ENCODE measurements at regions not wholly inside any gene's neighbourhood (a gene's known extent, or its start where the extent isn't known, plus 50 kb on each side); places are given as distances from the start of the nearest gene placed in this dataset.

DNA sequence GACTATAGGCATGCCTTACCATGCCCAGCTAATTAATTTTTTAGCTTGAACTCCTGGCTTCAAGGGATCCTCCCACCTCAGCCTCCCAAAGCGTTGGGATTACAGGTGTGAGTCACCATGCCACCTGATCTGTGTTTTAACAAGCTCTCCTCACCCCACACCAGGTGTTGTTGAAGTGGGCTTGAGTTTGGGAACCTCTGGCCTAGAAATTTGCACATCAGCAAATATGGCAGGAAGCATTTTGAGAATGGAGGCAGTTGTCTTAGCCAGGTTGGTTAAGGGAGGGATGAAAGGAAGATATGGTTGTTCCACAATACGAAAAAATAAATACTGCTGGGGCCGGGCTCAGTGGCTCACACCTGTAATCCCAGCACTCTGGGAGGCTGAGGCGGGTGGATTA is 433.1 kb downstream of the TYW1 start:
- H3K27me3 Mint-ChIP-seq, result no peaks in the 10 kb centered on the region
- H3K27ac Mint-ChIP-seq, result no peak overlapping the region
- no peak for ATAC-seq
- H3K9me3 Mint-ChIP-seq, result peaks cover 8% of the 10 kb centered on the region
- no peak overlapping the region for H3K4me3 Mint-ChIP-seq
- no peaks in the 10 kb centered on the region for H3K36me3 Mint-ChIP-seq
- no peaks in the 10 kb centered on the region for H3K4me1 Mint-ChIP-seq

DNA sequence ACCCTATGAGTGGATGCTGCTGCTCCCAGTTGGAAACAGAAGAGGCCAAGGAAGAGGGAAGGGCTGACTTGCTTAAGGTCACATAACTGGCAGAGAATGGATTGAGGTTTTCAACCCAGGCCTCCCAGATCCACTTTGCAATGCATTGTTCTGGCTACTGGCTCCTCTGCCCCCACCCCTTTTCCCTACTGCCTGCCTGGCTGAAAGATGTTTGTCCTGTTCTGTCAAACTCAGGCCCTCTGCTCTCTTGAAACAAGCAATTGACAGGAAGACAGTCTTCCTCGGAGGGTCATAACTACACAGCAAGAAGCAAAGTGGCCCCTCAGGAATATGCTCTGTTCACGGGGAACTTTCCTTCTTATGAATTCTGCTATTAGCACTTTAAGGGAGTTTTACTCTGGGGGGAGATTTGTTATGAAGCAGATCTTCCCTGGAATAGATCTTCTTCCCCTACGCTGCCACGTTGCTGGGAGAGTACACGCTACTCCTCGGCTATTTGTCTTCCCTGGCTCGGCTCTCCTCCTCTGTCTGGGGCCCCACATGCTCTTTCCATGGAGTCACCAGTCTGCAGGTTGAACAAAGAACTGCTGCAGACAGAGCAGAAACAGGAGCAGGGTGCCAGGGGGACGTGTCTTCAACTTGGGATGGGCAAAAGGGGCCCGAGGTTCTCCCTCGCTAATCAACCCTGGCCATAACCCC is 436.1 kb downstream of the TYW1 start:
- no peaks in the 10 kb centered on the region for H3K4me1 Mint-ChIP-seq
- H3K4me3 Mint-ChIP-seq, result no peak overlapping the region

DNA sequence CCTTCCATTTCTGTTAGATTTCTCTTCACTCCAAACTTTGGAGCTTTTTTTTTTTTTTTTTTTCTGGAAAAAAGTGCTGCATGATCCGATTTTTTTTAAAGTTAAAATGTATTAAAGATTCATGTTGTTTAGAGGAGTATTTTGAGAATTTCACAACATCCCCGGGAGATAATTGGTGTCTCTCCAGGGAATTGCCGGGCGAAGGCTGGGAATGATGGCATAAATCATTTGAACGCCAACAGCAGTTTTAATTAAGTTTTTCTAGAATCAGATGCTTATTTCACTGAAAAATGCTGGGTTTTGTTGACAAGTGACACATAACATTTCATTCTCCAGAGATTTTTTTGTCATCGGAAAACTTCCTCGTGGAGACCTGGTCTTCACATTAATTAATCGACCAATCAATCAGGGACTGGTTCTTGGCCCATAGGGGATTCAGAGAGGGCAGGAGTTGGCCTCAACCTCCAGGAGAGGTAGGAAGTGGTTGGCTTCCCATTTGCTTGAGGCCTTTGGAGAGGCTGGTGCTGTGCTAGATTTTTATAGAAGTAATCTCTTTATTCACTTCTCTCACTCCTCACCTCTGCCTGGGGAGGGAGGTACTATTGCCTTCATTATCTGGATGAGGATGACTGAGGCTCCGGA is 439.4 kb downstream of the TYW1 start:
- Mint-ChIP-seq H3K4me3 (no peak overlapping the region), H3K4me1 (no peaks in the 10 kb centered on the region), H3K9me3 (peaks cover 12% of the 10 kb centered on the region), H3K27me3 (no peaks in the 10 kb centered on the region), H3K36me3 (no peaks in the 10 kb centered on the region), H3K27ac (no peak overlapping the region)
- no peak for ATAC-seq

More for the DNA sequence above, 436.1 kb downstream of the TYW1 start:
- H3K27ac Mint-ChIP-seq, result no peak overlapping the region
- H3K36me3 Mint-ChIP-seq, result no peaks in the 10 kb centered on the region
- no peaks in the 10 kb centered on the region for H3K27me3 Mint-ChIP-seq
- no peak for ATAC-seq
- H3K9me3 Mint-ChIP-seq, result peaks cover 8% of the 10 kb centered on the region

DNA sequence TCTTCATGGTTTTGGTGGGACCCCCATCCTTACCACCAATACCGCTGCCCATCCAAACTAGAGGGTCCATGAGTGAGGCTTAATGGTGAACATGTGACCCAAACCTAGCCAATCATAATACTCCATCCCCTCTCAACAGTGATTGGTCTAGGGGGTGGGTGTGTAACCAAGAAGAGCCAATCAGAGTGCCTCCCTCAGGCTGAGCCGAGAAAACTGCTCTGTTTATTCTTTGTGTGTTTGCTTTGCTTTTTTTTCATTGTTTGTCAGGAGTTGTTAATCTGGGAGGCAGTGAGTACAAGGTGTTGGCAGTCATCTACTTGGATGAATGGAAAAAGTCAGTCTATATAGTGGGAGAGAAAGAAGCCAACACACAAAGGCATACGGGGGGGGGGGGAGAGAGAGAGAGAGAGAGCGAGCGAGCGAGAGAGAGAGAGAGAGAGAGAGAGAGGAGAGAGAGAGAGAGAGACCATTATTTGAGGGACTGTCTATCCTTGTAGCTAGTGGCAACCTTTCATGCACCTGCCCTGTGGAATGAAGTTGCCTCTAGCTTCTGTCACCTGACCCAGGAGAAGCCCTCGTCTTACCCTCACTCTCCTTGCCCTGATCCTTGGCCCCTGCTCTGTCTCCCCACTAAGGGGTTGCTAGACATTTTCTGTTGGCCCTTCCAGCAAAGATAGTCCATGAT is 441.7 kb downstream of the TYW1 start:
- no peak overlapping the region for H3K27ac Mint-ChIP-seq
- no peaks in the 10 kb centered on the region for H3K27me3 Mint-ChIP-seq
- H3K4me3 Mint-ChIP-seq, result no peak overlapping the region
- H3K9me3 Mint-ChIP-seq, result peaks cover 11% of the 10 kb centered on the region
- ATAC-seq, result no peak
- no peaks in the 10 kb centered on the region for H3K36me3 Mint-ChIP-seq
- no peaks in the 10 kb centered on the region for H3K4me1 Mint-ChIP-seq

DNA sequence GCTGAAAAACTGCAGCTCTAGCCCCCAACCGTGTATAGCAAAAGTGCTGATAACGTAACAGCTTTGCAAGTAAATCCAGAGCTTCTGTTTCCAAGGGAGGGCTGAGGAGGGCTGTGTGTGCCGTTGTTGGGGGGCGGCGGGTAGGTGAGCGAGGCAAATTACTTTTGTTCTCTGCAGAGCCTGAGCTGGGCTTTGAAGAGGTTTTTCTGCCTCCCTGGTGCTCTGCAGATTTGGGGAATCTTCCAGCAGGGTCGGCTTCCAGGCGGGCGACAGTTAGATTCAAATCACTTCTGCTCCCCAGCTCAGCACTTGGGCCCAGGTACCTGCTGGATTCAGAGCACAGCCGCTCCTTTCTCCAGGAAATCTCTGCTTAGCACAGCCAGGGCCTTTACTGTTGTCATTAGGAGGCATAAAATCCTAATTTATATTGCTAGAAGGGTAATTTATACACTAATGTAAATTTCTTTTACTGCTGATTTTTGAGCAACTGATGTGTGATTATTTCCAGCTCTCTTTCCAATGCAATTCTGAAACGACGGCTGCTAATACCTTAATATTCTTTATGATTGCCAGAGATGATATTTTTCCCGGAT is 442.4 kb downstream of the TYW1 start:
- peaks cover 6% of the 10 kb centered on the region for H3K9me3 Mint-ChIP-seq
- ATAC-seq, result no peak
- H3K36me3 Mint-ChIP-seq, result no peaks in the 10 kb centered on the region
- no peaks in the 10 kb centered on the region for H3K4me1 Mint-ChIP-seq
- H3K27me3 Mint-ChIP-seq, result no peaks in the 10 kb centered on the region
- no peak overlapping the region for H3K4me3 Mint-ChIP-seq
- H3K27ac Mint-ChIP-seq, result no peak overlapping the region

DNA sequence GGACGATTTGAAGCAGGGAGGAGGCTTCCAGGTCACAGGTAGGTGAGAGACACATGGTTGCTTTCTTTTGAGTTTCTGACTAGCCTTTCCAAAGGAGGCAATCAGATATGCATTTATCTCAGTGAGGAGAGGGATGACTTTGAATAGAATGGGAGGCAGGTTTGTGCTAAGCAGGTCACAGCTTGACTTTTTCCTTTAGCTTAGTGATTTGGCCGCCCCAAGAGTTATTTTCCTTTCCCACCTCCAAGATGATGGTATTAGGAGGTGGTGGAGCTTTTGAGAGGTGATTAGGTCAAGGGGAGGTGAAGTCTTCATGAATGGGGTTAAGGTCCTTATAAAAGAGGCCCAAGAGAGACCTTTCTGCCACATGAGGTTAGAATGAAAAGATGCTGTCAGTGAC is 443.7 kb downstream of the TYW1 start:
- no peaks in the 10 kb centered on the region for H3K27me3 Mint-ChIP-seq
- no peaks in the 10 kb centered on the region for H3K36me3 Mint-ChIP-seq
- ATAC-seq, result no peak
- H3K4me3 Mint-ChIP-seq, result no peak overlapping the region
- H3K27ac Mint-ChIP-seq, result no peak overlapping the region
- peaks cover 4% of the 10 kb centered on the region for H3K9me3 Mint-ChIP-seq
- H3K4me1 Mint-ChIP-seq, result no peaks in the 10 kb centered on the region

DNA sequence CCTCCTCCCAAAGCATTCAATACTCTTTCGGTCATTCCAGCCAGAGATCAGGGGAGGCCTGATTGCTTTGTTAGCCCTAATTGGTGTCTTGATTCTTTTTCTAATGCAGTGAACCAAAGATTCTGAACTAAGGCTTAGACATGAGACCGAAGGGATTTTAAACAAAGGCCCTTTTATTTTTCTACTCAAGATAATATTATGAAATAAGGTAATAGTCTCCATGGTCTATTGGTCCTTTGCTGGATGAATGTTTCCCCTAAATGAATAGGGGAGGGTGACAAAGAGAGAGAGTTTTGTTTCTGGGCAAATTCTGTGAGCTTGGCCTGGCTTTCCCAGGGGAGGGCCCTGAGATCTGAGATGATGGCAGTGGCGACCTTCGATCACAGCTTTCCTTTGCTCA is 449.1 kb downstream of the TYW1 start:
- no peak overlapping the region for H3K4me3 Mint-ChIP-seq
- H3K36me3 Mint-ChIP-seq, result no peaks in the 10 kb centered on the region
- no peaks in the 10 kb centered on the region for H3K27me3 Mint-ChIP-seq
- no peak for ATAC-seq
- H3K27ac Mint-ChIP-seq, result no peak overlapping the region
- no peaks in the 10 kb centered on the region for H3K4me1 Mint-ChIP-seq
- peaks cover 2% of the 10 kb centered on the region for H3K9me3 Mint-ChIP-seq

DNA sequence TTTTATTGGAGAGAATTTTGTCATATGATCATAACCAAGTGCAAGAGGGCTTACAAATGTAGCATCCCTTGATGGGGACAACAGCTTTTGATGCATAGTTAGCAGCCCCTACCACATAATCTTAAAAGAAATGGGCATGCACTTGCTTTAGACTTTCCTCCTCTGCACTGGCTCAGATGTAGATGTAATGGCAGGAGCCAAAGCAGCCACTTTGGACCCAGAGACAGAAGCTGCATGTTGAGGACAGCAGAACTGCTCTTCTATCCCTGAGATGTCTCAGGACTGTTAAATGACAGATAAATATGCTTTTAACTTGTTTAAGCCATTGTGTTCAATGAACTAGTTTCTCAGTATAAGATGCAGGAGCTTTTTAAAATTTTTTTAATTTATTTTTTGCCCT is 450.7 kb downstream of the TYW1 start:
- Mint-ChIP-seq H3K27ac (no peak overlapping the region), H3K4me1 (no peaks in the 10 kb centered on the region), H3K9me3 (peaks cover 7% of the 10 kb centered on the region), H3K36me3 (no peaks in the 10 kb centered on the region), H3K27me3 (no peaks in the 10 kb centered on the region), H3K4me3 (no peak overlapping the region)
- no peak for ATAC-seq

DNA sequence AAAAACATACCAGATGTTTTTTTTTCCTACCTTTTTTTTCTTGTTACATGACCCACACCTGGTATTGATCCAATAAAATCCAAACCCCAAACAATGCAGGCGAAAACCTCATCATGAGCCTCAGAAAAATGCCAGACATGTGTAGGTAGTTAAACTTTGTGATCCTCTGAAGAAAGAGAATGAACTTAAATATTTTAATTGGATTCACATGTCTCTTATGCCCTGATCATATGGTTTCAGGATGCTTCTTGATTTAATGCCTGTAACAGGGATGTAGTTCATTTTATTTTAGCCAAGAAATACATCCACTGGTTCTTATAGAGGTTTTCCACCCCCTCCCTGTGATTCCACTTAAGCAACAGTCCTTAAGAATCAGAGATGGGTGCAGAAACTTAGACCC is 451.6 kb downstream of the TYW1 start:
- Mint-ChIP-seq H3K4me3 (no peak overlapping the region), H3K4me1 (no peaks in the 10 kb centered on the region), H3K27me3 (no peaks in the 10 kb centered on the region), H3K36me3 (no peaks in the 10 kb centered on the region), H3K27ac (no peak overlapping the region), H3K9me3 (peaks cover 12% of the 10 kb centered on the region)
- no peak for ATAC-seq

DNA sequence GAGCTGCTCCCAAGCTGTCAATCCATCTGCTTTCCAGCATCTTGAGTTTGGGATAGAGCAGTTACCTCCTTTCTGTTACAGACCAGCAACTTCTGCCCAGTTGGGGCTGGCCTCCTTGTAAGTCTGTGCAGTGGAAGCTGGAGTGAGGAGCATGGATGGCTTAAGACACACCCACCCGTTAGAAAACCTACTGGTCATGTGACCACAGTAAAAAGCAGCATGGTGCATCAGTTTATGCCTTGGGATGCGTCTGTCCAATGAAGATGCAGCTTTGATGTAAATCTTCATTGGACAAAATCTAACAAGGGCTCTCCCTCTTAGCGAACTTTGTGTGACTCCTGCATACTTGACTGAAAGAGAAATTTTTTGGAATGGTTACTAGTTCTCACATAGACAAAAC is 453.5 kb downstream of the TYW1 start:
- no peak for ATAC-seq
- no peaks in the 10 kb centered on the region for H3K4me1 Mint-ChIP-seq
- H3K4me3 Mint-ChIP-seq, result no peak overlapping the region
- H3K27ac Mint-ChIP-seq, result no peak overlapping the region
- no peaks in the 10 kb centered on the region for H3K36me3 Mint-ChIP-seq
- peaks cover 2% of the 10 kb centered on the region for H3K27me3 Mint-ChIP-seq
- peaks cover 12% of the 10 kb centered on the region for H3K9me3 Mint-ChIP-seq

DNA sequence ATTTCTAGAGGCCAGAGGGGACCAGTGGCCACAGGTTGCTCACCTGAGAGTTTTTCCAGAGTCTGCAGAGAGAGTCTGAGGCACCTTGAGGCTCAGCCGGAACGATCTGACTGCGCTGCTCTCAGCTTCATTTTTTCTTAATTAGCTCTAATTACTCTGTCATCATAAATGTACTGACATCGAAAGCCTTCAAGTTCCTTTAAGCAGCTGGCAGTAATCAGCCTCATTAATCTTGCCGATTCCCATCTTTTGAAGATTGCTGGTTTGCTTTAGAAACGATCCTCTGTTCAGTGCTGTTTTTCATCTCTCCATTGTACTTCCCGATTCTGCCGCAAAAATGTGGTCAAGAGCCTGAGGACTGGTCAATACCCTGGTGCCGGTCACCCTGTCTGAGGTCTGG is 454.7 kb downstream of the TYW1 start:
- H3K9me3 Mint-ChIP-seq, result peaks cover 9% of the 10 kb centered on the region
- H3K27ac Mint-ChIP-seq, result no peak overlapping the region
- H3K4me1 Mint-ChIP-seq, result no peaks in the 10 kb centered on the region
- H3K27me3 Mint-ChIP-seq, result peaks cover 11% of the 10 kb centered on the region
- no peaks in the 10 kb centered on the region for H3K36me3 Mint-ChIP-seq
- no peak for ATAC-seq
- no peak overlapping the region for H3K4me3 Mint-ChIP-seq

DNA sequence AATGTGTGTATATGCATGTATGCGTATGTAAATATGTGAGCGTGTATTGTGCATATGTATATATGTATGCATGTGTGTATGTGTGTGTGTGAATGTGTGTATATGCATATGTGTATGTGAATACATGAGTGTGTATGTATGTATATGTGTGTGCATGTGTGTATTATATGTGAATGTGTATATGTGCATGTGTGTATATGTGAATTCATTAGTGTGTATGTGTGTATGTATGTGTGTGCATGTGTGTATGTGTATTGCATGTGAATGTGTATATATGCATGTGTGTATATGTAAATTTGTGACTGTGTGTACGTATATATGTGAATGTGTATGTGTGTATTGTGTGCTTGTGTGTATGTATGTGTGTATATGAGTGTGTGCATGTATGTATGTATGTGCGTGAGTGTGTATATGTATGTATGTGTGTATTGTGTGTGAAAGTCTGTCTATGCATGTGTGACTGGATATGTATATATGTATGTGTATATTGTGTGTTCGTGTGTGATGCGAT is 455.9 kb downstream of the TYW1 start:
- no peaks in the 10 kb centered on the region for H3K4me1 Mint-ChIP-seq
- no peak overlapping the region for H3K27ac Mint-ChIP-seq
- no peak overlapping the region for H3K4me3 Mint-ChIP-seq
- peaks cover 11% of the 10 kb centered on the region for H3K27me3 Mint-ChIP-seq
- no peak for ATAC-seq
- peaks cover 9% of the 10 kb centered on the region for H3K9me3 Mint-ChIP-seq
- H3K36me3 Mint-ChIP-seq, result no peaks in the 10 kb centered on the region

DNA sequence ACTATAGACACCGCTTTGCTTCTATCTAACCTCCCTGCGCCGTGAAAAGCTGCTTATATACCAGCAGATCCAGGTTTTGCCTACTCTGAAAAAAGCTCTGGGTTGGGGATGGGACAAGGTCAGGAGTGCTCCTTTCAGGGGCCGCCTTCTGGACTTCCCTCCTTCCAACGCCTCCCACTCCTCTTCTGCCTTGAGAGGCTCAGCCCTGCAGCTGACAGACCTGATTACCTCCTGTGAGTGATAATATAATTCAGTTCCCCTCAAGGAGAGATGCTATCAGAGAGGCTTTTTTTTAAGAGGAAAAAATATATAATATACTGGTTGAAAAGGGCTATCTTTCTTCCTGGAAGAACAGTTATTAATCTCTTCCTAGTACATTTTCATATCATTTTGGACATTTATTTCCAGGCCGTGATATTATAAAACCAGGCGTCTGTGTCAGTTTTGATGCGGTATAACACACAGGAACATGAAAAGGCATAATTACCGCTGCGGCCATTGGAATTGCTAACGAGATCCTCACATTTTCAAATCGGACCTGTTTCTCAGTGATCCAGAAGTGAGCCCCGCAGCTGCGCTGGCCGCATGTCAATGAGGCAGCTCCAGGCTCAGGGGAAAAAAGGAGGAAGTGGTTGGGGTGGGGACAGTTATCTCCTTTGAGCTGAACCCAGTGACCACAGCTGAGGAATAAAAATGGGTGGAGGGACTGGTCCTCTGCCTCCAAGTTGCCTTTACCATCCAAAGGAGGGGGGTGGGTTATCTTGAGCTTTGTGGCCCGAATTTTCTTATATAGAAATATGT is 457.1 kb downstream of the TYW1 start:
- Mint-ChIP-seq H3K4me3 (no peak overlapping the region), H3K27ac (no peak overlapping the region), H3K9me3 (peaks cover 9% of the 10 kb centered on the region), H3K4me1 (no peaks in the 10 kb centered on the region), H3K36me3 (no peaks in the 10 kb centered on the region), H3K27me3 (peaks cover 21% of the 10 kb centered on the region)
- ATAC-seq, result no peak

DNA sequence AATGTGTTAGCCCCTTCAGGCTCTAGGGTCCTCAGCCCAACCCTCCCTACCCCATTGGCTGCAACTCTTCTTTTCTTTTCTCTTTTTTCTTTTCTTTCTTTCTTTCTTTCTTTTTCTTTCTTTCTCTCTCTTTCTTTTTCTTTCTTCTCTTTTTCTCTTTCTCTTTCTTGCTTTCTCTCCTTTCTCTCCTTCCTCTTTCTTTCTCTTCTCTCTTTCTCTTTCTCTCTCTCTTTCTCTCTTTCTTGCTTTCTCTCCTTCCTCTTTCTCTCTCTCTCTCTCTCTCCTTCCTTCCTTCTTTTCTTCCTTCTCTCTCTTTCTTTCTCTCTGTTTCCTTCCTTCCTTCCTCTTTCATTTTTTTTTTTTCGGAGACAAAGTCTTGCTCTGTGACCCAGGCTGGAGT is 458.9 kb downstream of the TYW1 start:
- no peaks in the 10 kb centered on the region for H3K4me1 Mint-ChIP-seq
- ATAC-seq, result no peak
- peaks cover 36% of the 10 kb centered on the region for H3K27me3 Mint-ChIP-seq
- H3K27ac Mint-ChIP-seq, result no peak overlapping the region
- H3K9me3 Mint-ChIP-seq, result peaks cover 9% of the 10 kb centered on the region
- H3K36me3 Mint-ChIP-seq, result no peaks in the 10 kb centered on the region
- H3K4me3 Mint-ChIP-seq, result no peak overlapping the region

DNA sequence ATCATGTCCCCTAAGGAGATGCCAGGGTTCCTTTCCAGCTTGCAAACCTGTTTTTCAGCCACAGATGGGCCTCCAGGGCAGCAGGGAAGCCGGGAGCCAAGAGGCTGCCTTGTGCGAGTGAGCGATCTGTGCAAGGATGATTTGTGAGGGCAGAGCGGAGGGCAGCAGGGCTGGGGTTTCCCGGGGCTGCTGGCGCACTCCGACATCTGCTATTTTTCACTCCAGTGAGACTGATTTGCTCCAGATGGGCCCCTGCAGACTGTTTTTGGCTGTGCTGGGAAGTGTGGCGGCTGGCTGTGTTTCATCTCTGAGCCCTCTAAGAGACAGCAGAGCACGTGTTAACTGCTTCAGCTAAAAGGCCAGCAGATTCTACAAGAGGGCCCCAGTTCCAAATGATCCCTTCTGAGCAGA is 466.2 kb downstream of the TYW1 start:
- Mint-ChIP-seq H3K27me3 (peaks cover 30% of the 10 kb centered on the region), H3K4me3 (no peak overlapping the region), H3K27ac (no peak overlapping the region), H3K4me1 (no peaks in the 10 kb centered on the region), H3K9me3 (peaks cover 6% of the 10 kb centered on the region), H3K36me3 (no peaks in the 10 kb centered on the region)
- ATAC-seq, result no peak

Measured in stimulated activated memory B cell treated with anti-CD40 and anti-IgM and Interleukin-4, amounts not matched to agents 10 μg/mL and 1 μg/mL and 100 μg/mL, for 72 hours (primary cell).